Keratinocyte (primary cell): ENCODE measurements at regions not wholly inside any gene's neighbourhood (a gene's known extent, or its start where the extent isn't known, plus 50 kb on each side); places are given as distances from the start of the nearest gene placed in this dataset.

Source experiments
- DNase-seq: peaks from one replicate; pipeline ENCODE4 v3.0.0-alpha.2; 2011; ENCODE audit warnings: low read depth, missing footprints, low spot score
- FAIRE-seq: peaks from 2 replicates; lab custom pipeline; 2011; peaks lifted over from hg19 to GRCh38; lab: Jason Lieb, UNC
- H2AFZ ChIP-seq: 2 replicates; pipeline ENCODE4 v1.6.0; 2012; ENCODE audit warnings: low read length, control low read depth, inconsistent platforms; ENCODE audit not compliant: control insufficient read depth
- H3K27ac ChIP-seq: 2 replicates; pipeline ENCODE4 v1.5.1; 2011; ENCODE audit warnings: low read length; ENCODE audit not compliant: control insufficient read depth, insufficient read depth
- H3K27me3 ChIP-seq: 3 replicates; pipeline ENCODE4 v1.6.0; 2011; ENCODE audit warnings: low read length; ENCODE audit not compliant: control insufficient read depth, insufficient read depth; ENCODE audit errors: extremely low read depth
- H3K36me3 ChIP-seq, 2 experiments: 2 replicates in 1 of 2; 3 replicates in 1 of 2; pipeline ENCODE4 v1.5.1; 2011; ENCODE audit warnings: low read length in 2 of 2, mild to moderate bottlenecking in 1 of 2; ENCODE audit not compliant: control insufficient read depth in 2 of 2, insufficient read depth in 2 of 2; ENCODE audit errors: extremely low read depth in 1 of 2
- H3K4me1 ChIP-seq: 3 replicates; pipeline ENCODE4 v1.5.1; 2011; ENCODE audit warnings: low read length; ENCODE audit not compliant: control insufficient read depth, insufficient read depth; ENCODE audit errors: extremely low read depth
- H3K4me2 ChIP-seq: 3 replicates; pipeline ENCODE4 v1.6.0; 2011; ENCODE audit warnings: low read depth, low read length; ENCODE audit not compliant: control insufficient read depth, insufficient read depth; ENCODE audit errors: extremely low read depth
- H3K4me3 ChIP-seq, 3 experiments: fragments of 200-600 bp in 1 of 3; sonication (generic) in 1 of 3; 2 replicates in 2 of 3; 3 replicates in 1 of 3; pipeline ENCODE4 v1.5.1; 2011 to 2016; ENCODE audit warnings: low read length in 3 of 3, mild to moderate bottlenecking in 3 of 3, control low read depth in 2 of 3, inconsistent platforms in 1 of 3, low read depth in 1 of 3, mixed read lengths in 1 of 3, mixed run types in 1 of 3, moderate library complexity in 1 of 3; ENCODE audit not compliant: control insufficient read depth in 2 of 3, insufficient read depth in 2 of 3; ENCODE audit errors: extremely low read depth in 1 of 3
- H3K79me2 ChIP-seq: 2 replicates; pipeline ENCODE4 v1.6.0; 2012; ENCODE audit warnings: low read length; ENCODE audit not compliant: control insufficient read depth, insufficient read depth
- H3K9ac ChIP-seq: 3 replicates; pipeline ENCODE4 v1.6.0; 2011; ENCODE audit warnings: low read length; ENCODE audit not compliant: control insufficient read depth, insufficient read depth; ENCODE audit errors: extremely low read depth
- H3K9me1 ChIP-seq: 3 replicates; pipeline ENCODE4 v1.6.0; 2011; ENCODE audit warnings: low read length; ENCODE audit not compliant: control insufficient read depth, insufficient read depth; ENCODE audit errors: extremely low read depth
- H3K9me3 ChIP-seq: 2 replicates; pipeline ENCODE4 v1.5.1; 2012; ENCODE audit warnings: low read depth, low read length; ENCODE audit not compliant: control insufficient read depth
- H4K20me1 ChIP-seq: 3 replicates; pipeline ENCODE4 v1.6.0; 2011; ENCODE audit warnings: low read length; ENCODE audit not compliant: control insufficient read depth, insufficient read depth; ENCODE audit errors: extremely low read depth
- EZH2 ChIP-seq: IDR thresholded peaks from one replicate; pipeline ENCODE4 v1.6.1; 2012; ENCODE audit warnings: inconsistent platforms, mild to moderate bottlenecking, low read length, moderate library complexity
- dilution Hi-C: fragments of 300-500 bp; cut with MboI; formaldehyde crosslinking; loops from one replicate; pipeline ENCODE4 v1.7.0; 2020; ENCODE audit warnings: low sequenced_read_pairs; ENCODE audit not compliant: extremely low pct_ligation_motif_present
- TF ChIP-seq, protein P1 (sequence below), 3 experiments: IDR thresholded peaks in 1 of 3; conservative IDR thresholded peaks in 1 of 3; optimal IDR thresholded peaks in 1 of 3; 2 replicates in 2 of 3; 3 replicates in 1 of 3; pipeline versions ENCODE3 to v1.5.1; 2011; ENCODE audit warnings: low read length in 3 of 3, mild to moderate bottlenecking in 3 of 3, moderate library complexity in 2 of 3, control low read depth in 1 of 3, inconsistent platforms in 1 of 3; ENCODE audit not compliant: insufficient read depth in 2 of 3; ENCODE audit errors: extremely low read depth in 1 of 3

DNA sequence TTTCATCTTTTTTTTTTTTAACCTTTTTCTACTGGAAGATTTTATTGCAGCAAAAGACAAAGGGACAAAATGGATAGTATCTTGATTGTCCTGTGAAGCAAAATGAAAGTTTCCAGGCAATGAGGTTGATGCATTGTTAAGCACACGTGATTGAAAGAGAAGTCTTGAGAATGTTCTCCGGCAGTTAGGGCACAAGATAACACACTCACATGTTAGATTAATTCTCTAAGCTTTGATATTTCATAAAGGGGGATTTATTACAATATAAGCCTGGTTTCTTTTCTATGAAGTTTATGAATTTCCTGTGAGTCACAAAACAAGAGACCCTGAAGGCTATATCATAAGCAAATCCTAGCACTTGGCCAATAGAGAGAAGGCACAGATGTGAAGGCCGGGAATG is 93.4 kb upstream of the ARMC3 start:
- DNase-seq (no peak), FAIRE-seq (no peak)
- Histone ChIP-seq H4K20me1 (no peaks in the 10 kb centered on the region), H3K79me2 (no peaks in the 10 kb centered on the region), H3K4me2 (no peak overlapping the region), H3K36me3 (no peaks in the 10 kb centered on the region), H3K9me3 (no peaks in the 10 kb centered on the region), H3K27ac (no peak overlapping the region), H3K27me3 (no peaks in the 10 kb centered on the region), H3K4me1 (no peaks in the 10 kb centered on the region), H3K9me1 (no peaks in the 10 kb centered on the region), H3K4me3 (no peak overlapping the region), H3K9ac (no peak overlapping the region), H2AFZ (no peak overlapping the region)
- TF ChIP-seq, protein P1, sequence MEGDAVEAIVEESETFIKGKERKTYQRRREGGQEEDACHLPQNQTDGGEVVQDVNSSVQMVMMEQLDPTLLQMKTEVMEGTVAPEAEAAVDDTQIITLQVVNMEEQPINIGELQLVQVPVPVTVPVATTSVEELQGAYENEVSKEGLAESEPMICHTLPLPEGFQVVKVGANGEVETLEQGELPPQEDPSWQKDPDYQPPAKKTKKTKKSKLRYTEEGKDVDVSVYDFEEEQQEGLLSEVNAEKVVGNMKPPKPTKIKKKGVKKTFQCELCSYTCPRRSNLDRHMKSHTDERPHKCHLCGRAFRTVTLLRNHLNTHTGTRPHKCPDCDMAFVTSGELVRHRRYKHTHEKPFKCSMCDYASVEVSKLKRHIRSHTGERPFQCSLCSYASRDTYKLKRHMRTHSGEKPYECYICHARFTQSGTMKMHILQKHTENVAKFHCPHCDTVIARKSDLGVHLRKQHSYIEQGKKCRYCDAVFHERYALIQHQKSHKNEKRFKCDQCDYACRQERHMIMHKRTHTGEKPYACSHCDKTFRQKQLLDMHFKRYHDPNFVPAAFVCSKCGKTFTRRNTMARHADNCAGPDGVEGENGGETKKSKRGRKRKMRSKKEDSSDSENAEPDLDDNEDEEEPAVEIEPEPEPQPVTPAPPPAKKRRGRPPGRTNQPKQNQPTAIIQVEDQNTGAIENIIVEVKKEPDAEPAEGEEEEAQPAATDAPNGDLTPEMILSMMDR (optimal IDR thresholded peaks at IDR 0.05 in 1 of 3, IDR thresholded peaks at IDR 0.05 in 1 of 3, conservative IDR thresholded peaks at IDR 0.05 in 1 of 3; ENCODE audit: extremely low read depth in 1 of 3, insufficient read depth in 2 of 3, low read length in 3 of 3), result no peak
- TF ChIP-seq EZH2, result no peak
- dilution Hi-C loops, result no loop called here

DNA sequence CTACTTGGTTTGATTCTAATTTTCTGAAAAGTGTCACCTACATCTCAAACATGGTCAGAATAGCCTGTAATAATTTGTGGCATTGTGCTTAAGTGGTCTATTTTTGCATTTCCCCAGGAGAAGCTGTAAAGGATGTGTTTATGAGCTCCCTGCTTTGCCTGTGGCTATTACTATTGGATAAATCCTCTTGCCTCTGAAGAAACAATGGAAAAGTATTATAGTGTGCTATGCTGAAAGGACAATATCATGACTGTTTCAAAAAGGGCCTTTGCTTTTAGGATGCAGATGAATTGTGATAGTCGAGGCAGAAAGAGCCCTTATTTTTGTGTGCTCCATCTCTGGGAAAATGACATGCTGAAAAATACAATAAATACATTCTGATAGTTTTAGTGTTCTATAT is 94.1 kb upstream of the ARMC3 start:
- Histone ChIP-seq H3K27me3 (no peaks in the 10 kb centered on the region), H3K4me1 (no peaks in the 10 kb centered on the region), H3K27ac (no peak overlapping the region), H4K20me1 (no peaks in the 10 kb centered on the region), H3K36me3 (no peaks in the 10 kb centered on the region), H3K79me2 (no peaks in the 10 kb centered on the region), H3K4me3 (no peak overlapping the region), H3K9ac (no peak overlapping the region), H2AFZ (no peak overlapping the region), H3K4me2 (no peak overlapping the region), H3K9me1 (no peaks in the 10 kb centered on the region), H3K9me3 (no peaks in the 10 kb centered on the region)
- DNase-seq, result no peak
- FAIRE-seq, result no peak
- no peak for TF ChIP-seq EZH2
- TF ChIP-seq, protein P1 (optimal IDR thresholded peaks at IDR 0.05 in 1 of 3, IDR thresholded peaks at IDR 0.05 in 1 of 3, conservative IDR thresholded peaks at IDR 0.05 in 1 of 3; ENCODE audit: extremely low read depth in 1 of 3, insufficient read depth in 2 of 3, low read length in 3 of 3), result no peak
- dilution Hi-C loops, result no loop called here
